SU-DHL-6 (cell line): ENCODE measurements at regions not wholly inside any gene's neighbourhood (a gene's known extent, or its start where the extent isn't known, plus 50 kb on each side); places are given as distances from the start of the nearest gene placed in this dataset.

ENCODE experiments used
- EZH2phosphoT487 ChIP-seq: fragments of 200-600 bp; sonication (generic), shearing (Covaris generic); conservative IDR thresholded peaks from 2 replicates; pipeline ENCODE4 v1.6.1; 2018; ENCODE audit warnings: mild to moderate bottlenecking, antibody characterized with exemption, low read length, moderate library complexity, mixed read lengths
- TF ChIP-seq, protein P1 (sequence below): fragments of 200-600 bp; sonication (generic); IDR thresholded peaks from one replicate; pipeline ENCODE4 v1.5.1; 2017; ENCODE audit warnings: antibody characterized with exemption, mild to moderate bottlenecking, low read length, moderate library complexity; ENCODE audit not compliant: insufficient read depth, poor library complexity, severe bottlenecking

DNA sequence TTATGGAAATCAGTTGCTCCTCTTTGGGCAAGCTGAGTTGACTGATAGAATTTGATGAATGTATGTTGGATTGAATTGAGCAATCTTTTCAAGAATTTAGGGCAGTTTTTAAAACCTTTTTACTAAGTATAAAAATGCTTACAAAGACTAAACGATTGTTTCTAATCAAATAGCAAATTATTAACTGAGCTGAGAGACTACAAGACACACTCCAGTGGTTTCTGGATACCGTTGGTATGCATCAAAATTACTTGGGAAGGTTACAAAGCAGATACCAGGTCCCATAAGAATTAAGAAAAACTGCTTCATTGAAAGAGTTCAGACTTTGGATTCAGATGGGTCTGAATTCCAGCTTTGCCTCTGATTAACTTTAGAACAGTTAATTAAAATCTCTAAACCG, 721.4 kb downstream of the FAM181B start:
- TF ChIP-seq EZH2phosphoT487 = no peak
- TF ChIP-seq, protein P1, sequence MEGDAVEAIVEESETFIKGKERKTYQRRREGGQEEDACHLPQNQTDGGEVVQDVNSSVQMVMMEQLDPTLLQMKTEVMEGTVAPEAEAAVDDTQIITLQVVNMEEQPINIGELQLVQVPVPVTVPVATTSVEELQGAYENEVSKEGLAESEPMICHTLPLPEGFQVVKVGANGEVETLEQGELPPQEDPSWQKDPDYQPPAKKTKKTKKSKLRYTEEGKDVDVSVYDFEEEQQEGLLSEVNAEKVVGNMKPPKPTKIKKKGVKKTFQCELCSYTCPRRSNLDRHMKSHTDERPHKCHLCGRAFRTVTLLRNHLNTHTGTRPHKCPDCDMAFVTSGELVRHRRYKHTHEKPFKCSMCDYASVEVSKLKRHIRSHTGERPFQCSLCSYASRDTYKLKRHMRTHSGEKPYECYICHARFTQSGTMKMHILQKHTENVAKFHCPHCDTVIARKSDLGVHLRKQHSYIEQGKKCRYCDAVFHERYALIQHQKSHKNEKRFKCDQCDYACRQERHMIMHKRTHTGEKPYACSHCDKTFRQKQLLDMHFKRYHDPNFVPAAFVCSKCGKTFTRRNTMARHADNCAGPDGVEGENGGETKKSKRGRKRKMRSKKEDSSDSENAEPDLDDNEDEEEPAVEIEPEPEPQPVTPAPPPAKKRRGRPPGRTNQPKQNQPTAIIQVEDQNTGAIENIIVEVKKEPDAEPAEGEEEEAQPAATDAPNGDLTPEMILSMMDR = no peak
